K562 (cell line): ENCODE measurements at regions not wholly inside any gene's neighbourhood (a gene's known extent, or its start where the extent isn't known, plus 50 kb on each side); places are given as distances from the start of the nearest gene placed in this dataset.

Source experiments
- ATAC-seq: fragments of 200-7000 bp; cut with Tn5 transposase; 3 replicates; pipeline ENCODE4 v1.9.1; 2020; ENCODE audit warnings: moderate library complexity
- BruUV-seq: library from RNA; stranded (reverse); fragments of 400-500 nt; replicated peaks from 2 replicates; lab custom pipeline; 2021; lab: Mats Ljungman, UMichigan
- CTCF ChIA-PET: fragments of 300-600 bp; formaldehyde crosslinking; extraction: SDS; loops from one replicate; lab custom pipeline; 2021; ENCODE audit warnings: low intra/inter-chr PET ratio; lab: Yijun Ruan, JAX
- POLR2A ChIA-PET: fragments of 300-600, 350-650 bp; sonication (Branson Sonifier 250); formaldehyde crosslinking; extraction: SDS; loops from one replicate; lab custom pipeline; 2021; ENCODE audit warnings: antibody characterized with exemption, inconsistent platforms; lab: Yijun Ruan, JAX
- DNase-seq, 4 experiments: peaks; one replicate each; pipeline versions ENCODE4 v3.0.0 to v3.0.0-alpha.2; 2011 to 2018; ENCODE audit warnings: low spot score in 3 of 4, mixed read lengths in 3 of 4; ENCODE audit errors: extremely low read depth in 1 of 4
- FAIRE-seq: peaks from 2 replicates; lab custom pipeline; 2011; peaks lifted over from hg19 to GRCh38; lab: Jason Lieb, UNC
- H2AFZ ChIP-seq: 2 replicates; pipeline ENCODE4 v1.6.0; 2011; ENCODE audit warnings: low read depth, low read length, control low read depth, inconsistent platforms
- H3K27ac ChIP-seq: fragments of 200-600 bp; 3 replicates; pipeline ENCODE4 v1.8.0; 2011; ENCODE audit warnings: low read depth, mild to moderate bottlenecking, control low read depth, inconsistent platforms, low read length, moderate library complexity, mixed read lengths; ENCODE audit errors: extremely low read depth
- H3K27me3 ChIP-seq, 2 experiments: fragments of 300-600 bp in 1 of 2; 2 replicates in 1 of 2; 3 replicates in 1 of 2; pipeline versions ENCODE4 v1.6.0 to v1.8.0; 2011; ENCODE audit warnings: inconsistent platforms in 2 of 2, low read length in 2 of 2, mild to moderate bottlenecking in 1 of 2, mixed read lengths in 1 of 2, moderate library complexity in 1 of 2; ENCODE audit not compliant: control insufficient read depth in 2 of 2, insufficient read depth in 2 of 2
- H3K36me3 ChIP-seq: fragments of 300-600 bp; 3 replicates; pipeline ENCODE4 v1.8.0; 2011; ENCODE audit warnings: mild to moderate bottlenecking, low read length, inconsistent platforms; ENCODE audit not compliant: control insufficient read depth, insufficient read depth
- H3K4me1 ChIP-seq, 2 experiments: fragments of 200-600 bp in 1 of 2; replicated peaks in 1 of 2; 2 replicates in 1 of 2; 3 replicates in 1 of 2; pipeline versions ENCODE4 v1.5.1 to v1.8.0; 2011; ENCODE audit warnings: inconsistent platforms in 2 of 2, low read length in 2 of 2, mild to moderate bottlenecking in 1 of 2, mixed read lengths in 1 of 2, moderate library complexity in 1 of 2; ENCODE audit not compliant: control insufficient read depth in 2 of 2, insufficient read depth in 2 of 2
- H3K4me2 ChIP-seq: 2 replicates; pipeline ENCODE4 v1.6.1; 2011; ENCODE audit warnings: low read length, control low read depth, inconsistent platforms, mixed read lengths; ENCODE audit not compliant: insufficient read depth
- H3K4me3 ChIP-seq: fragments of 200-600 bp; sonication (generic), shearing (Covaris generic); 2 replicates; pipeline ENCODE4 v1.5.1; 2016; ENCODE audit warnings: control low read depth, inconsistent platforms
- H3K79me2 ChIP-seq: fragments of 200-600 bp; 3 replicates; pipeline ENCODE4 v1.8.0; 2011; ENCODE audit warnings: low read length, inconsistent platforms; ENCODE audit not compliant: control insufficient read depth, insufficient read depth
- H3K9ac ChIP-seq, 2 experiments: 2 replicates each; pipeline versions ENCODE4 v1.6.0 to v1.6.1; 2011; ENCODE audit warnings: low read depth in 2 of 2, low read length in 2 of 2, control low read depth in 1 of 2, inconsistent platforms in 1 of 2, mild to moderate bottlenecking in 1 of 2, mixed read lengths in 1 of 2; ENCODE audit not compliant: insufficient read depth in 1 of 2
- H3K9me1 ChIP-seq: one replicate; pipeline ENCODE4 v1.6.0; 2011; ENCODE audit warnings: inconsistent platforms, mild to moderate bottlenecking, low read length, moderate library complexity; ENCODE audit not compliant: control insufficient read depth, insufficient read depth
- H3K9me3 ChIP-seq: replicated peaks from 2 replicates; pipeline ENCODE4 v1.5.1; 2011; ENCODE audit warnings: low read depth, low read length, inconsistent platforms; ENCODE audit not compliant: control insufficient read depth, insufficient read depth
- H4K20me1 ChIP-seq: replicated peaks from 2 replicates; pipeline ENCODE4 v1.6.1; 2011; ENCODE audit warnings: low read length, inconsistent platforms, mixed read lengths; ENCODE audit not compliant: control insufficient read depth, insufficient read depth
- BRCA1 ChIP-seq, 2 experiments: fragments of 450-650 bp in 1 of 2; sonication (generic) in 1 of 2; formaldehyde crosslinking in 1 of 2; IDR thresholded peaks; 2 replicates each; pipeline versions ENCODE4 v1.5.0 to v1.6.1; 2017 to 2020; ENCODE audit warnings: mild to moderate bottlenecking in 1 of 2, missing genetic modification reagents in 1 of 2
- KLF1 ChIP-seq: fragments of 450-650 bp; IDR thresholded peaks from 2 replicates; pipeline ENCODE4 v1.6.1; 2016; ENCODE audit warnings: missing genetic modification characterization, missing compliant biosample characterization
- PHF8 ChIP-seq: fragments of 200-600 bp; sonication (generic); IDR thresholded peaks from 2 replicates; pipeline ENCODE4 v1.6.1; 2012; ENCODE audit warnings: mixed run types, mild to moderate bottlenecking, inconsistent platforms, low read length, moderate library complexity, borderline replicate concordance
- SIN3B ChIP-seq: fragments of 450-650 bp; IDR thresholded peaks from 2 replicates; pipeline ENCODE4 v1.6.1; 2017; ENCODE audit warnings: low read depth, mild to moderate bottlenecking, moderate library complexity
- SMAD3 ChIP-seq: fragments of 450-650 bp; formaldehyde crosslinking; conservative IDR thresholded peaks from 2 replicates; pipeline ENCODE4 v1.4.0; 2020; ENCODE audit warnings: mild to moderate bottlenecking
- ZNF707 ChIP-seq: fragments of 250-450 bp; sonication (Bioruptor Pico); conservative IDR thresholded peaks from 2 replicates; pipeline ENCODE4 v1.8.0; 2022; ENCODE audit warnings: inconsistent platforms, mild to moderate bottlenecking, moderate library complexity
- WGBS: fragments of 100-300 bp; shearing (Covaris generic); methylation state at CpG from one replicate; pipeline ENCODE4 v1.1.6; 2016; ENCODE audit warnings: low coverage, mixed read lengths; ENCODE audit not compliant: insufficient coverage; ENCODE audit errors: missing lambda C conversion rate; 5-methylcytosine and 5-hydroxymethylcytosine counted together
- in situ Hi-C: fragments of 300-500 bp; cut with MboI; formaldehyde crosslinking; loops from 4 replicates; pipeline ENCODE4 v1.15.0; 2018; ENCODE audit warnings: inconsistent platforms, mixed read lengths
- intact Hi-C: fragments of 100-400 bp; cut with micrococcal nuclease; formaldehyde crosslinking; loops from 2 replicates; pipeline ENCODE4 v1.14.2; 2022

DNA sequence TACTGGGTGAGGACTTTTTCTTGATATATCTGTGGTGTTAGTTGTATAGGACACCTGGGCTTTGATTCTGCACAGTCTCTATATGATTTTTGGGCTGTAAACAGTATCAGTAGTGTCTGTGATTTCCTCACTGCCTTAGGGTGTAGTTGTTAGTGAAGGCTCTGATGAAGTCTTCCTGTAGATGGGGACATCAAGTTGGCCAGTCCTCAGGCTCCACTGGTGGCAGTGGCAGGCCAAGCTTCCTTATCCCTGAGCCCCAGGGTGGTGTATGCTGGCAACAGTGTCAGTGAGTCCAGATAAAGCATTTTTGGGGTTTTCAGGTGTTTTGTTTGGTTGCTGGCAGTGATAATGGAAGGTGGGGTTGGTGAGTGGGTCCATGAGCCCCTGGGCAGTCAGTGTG is 961.4 kb downstream of the DSC3 start:
- in situ Hi-C loops, result no loop called here
- FAIRE-seq, result no peak
- no TSS peak for BruUV-seq
- no peaks in the 10 kb centered on the region for H3K4me1 ChIP-seq
- CTCF ChIA-PET, result no interaction called here
- H3K9me3 ChIP-seq, result no peaks in the 10 kb centered on the region; the same call in 1 of the 2 replicates
- intact Hi-C loops, result no loop called here
- no peaks in the 10 kb centered on the region for H3K36me3 ChIP-seq
- H4K20me1 ChIP-seq, result no peaks in the 10 kb centered on the region
- no peak overlapping the region for H2AFZ ChIP-seq
- no peak overlapping the region for H3K9ac ChIP-seq
- no peak for DNase-seq
- no peak overlapping the region for H3K4me2 ChIP-seq
- H3K27me3 ChIP-seq, result no peaks in the 10 kb centered on the region
- no peak for ATAC-seq
- H3K9me1 ChIP-seq, result no peaks in the 10 kb centered on the region
- H3K79me2 ChIP-seq, result no peaks in the 10 kb centered on the region
- no peak for TF ChIP-seq BRCA1 (IDR thresholded peaks at IDR 0.05)
- TF ChIP-seq BRCA1 (CRISPR knock-in tag; IDR thresholded peaks at IDR 0.05), result no peak
- no peak for TF ChIP-seq PHF8
- TF ChIP-seq SIN3B, result no peak
- no peak for TF ChIP-seq KLF1 (tag)
- TF ChIP-seq, all 486 proteins: peak for 0
- POLR2A ChIA-PET, result no interaction called here
- Histone ChIP-seq H3K27ac (no peak overlapping the region), H3K4me3 (no peak overlapping the region)

DNA sequence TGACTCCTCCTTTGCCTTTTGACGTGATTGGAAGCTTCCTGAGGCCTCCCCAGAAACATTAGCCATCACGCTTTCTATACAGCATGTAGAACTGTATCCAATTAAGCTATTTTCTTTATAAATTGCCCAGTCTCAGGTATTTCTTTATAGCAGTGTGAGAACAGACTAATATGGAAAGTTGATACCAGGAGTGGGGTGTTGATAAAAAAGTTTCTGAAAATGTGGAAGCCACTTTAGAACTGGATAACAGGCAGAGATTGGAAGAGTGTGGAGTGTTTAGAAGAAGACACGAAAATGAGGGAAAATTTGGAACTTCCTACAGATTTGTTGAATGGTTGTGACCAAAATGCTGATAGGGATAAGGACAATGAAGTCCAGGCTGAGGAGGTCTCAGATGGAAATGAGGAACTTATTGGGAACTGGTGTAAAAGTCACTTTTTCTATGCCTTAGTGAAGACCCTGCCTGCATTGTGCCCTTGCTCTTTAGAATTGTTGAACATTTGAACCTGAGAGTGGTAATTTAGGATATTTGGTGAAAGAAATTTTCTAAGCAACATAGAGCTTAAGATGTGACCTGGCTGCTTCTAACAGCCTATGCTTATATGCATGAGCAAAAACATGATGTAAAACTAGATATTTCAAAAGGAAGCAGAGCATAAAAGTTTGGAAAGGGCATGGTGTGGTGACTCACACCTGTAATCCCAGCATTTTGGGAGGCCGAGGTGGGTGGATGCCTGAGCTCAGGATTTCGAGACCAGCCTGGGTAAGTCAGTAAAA is 969.7 kb downstream of the DSC3 start:
- no peak for ATAC-seq

More for the DNA sequence above, 969.7 kb downstream of the DSC3 start:
- Histone ChIP-seq H3K27me3 (no peaks in the 10 kb centered on the region), H3K4me1 (no peaks in the 10 kb centered on the region)
- no peak for DNase-seq
- POLR2A ChIA-PET, result no interaction called here
- in situ Hi-C loops, result no loop called here
- TF ChIP-seq ZNF707 (CRISPR knock-in tag) (peak; percentile 89), SMAD3 (CRISPR knock-in tag) (no peak)
- TF ChIP-seq, all 486 proteins: peak for 1
- no peak for FAIRE-seq
- no peaks in the 10 kb centered on the region for H3K79me2 ChIP-seq
- H3K9ac ChIP-seq, result no peak overlapping the region
- no peak overlapping the region for H3K4me3 ChIP-seq
- no peaks in the 10 kb centered on the region for H3K9me1 ChIP-seq
- 2% methylated on average over 5 of the region's 5 CpGs for WGBS
- no peak overlapping the region for H3K27ac ChIP-seq
- H2AFZ ChIP-seq, result no peak overlapping the region
- no peaks in the 10 kb centered on the region for H3K36me3 ChIP-seq
- BruUV-seq, result no TSS peak
- H4K20me1 ChIP-seq, result no peaks in the 10 kb centered on the region
- H3K9me3 ChIP-seq, result no peaks in the 10 kb centered on the region
- no peak overlapping the region for H3K4me2 ChIP-seq
- intact Hi-C loops, result no loop called here
- CTCF ChIA-PET, result no interaction called here
